ENCODE measurements at regions not wholly inside any gene's neighbourhood (a gene's known extent, or its start where the extent isn't known, plus 50 kb on each side); places are given as distances from the start of the nearest gene placed in this dataset.
A peak's percentile ranks its signal among the peaks of the same experiment; 100 is the strongest.

GRCh38 chr3:168859143-168859542, 763.4 kb upstream of the GOLIM4 start (continued):
- no peak for TF ChIP-seq BCLAF1 (IDR thresholded peaks at IDR 0.05)
- no peak for TF ChIP-seq ZNF672 (CRISPR knock-in tag; IDR thresholded peaks at IDR 0.05)
- TF ChIP-seq RORA (CRISPR knock-in tag; IDR thresholded peaks at IDR 0.05): no peak
- TF ChIP-seq MYNN (CRISPR knock-in tag; IDR thresholded peaks at IDR 0.05; ENCODE audit: low read depth): no peak
- TF ChIP-seq PAWR (CRISPR knock-in tag; IDR thresholded peaks at IDR 0.05; ENCODE audit: borderline replicate concordance): no peak
- TF ChIP-seq ZC3H4 (CRISPR knock-in tag; IDR thresholded peaks at IDR 0.05; ENCODE audit: borderline replicate concordance): no peak
- no peak for TF ChIP-seq ZFP82 (CRISPR knock-in tag; IDR thresholded peaks at IDR 0.05; ENCODE audit: borderline replicate concordance)
- TF ChIP-seq REPIN1 (CRISPR knock-in tag; IDR thresholded peaks at IDR 0.05; ENCODE audit: borderline replicate concordance, low read depth): no peak
- 0 out of 2 replicates have a peak, but pooled peaks have one; percentile 42 for TF ChIP-seq ZNF670 (CRISPR knock-in tag; IDR thresholded peaks at IDR 0.05; ENCODE audit: borderline replicate concordance)
- no peak for TF ChIP-seq NR3C1 (CRISPR knock-in tag; IDR thresholded peaks at IDR 0.05)
- TF ChIP-seq ZKSCAN5 (CRISPR knock-in tag; IDR thresholded peaks at IDR 0.05): no peak
- TF ChIP-seq TBP (CRISPR knock-in tag; IDR thresholded peaks at IDR 0.05): no peak
- no peak for TF ChIP-seq ZSCAN12 (CRISPR knock-in tag; IDR thresholded peaks at IDR 0.05)
- peak; percentile 80 for TF ChIP-seq CREM (IDR thresholded peaks at IDR 0.05)
- TF ChIP-seq CREM (CRISPR knock-in tag; IDR thresholded peaks at IDR 0.05): no peak
- no peak for TF ChIP-seq ZNF30 (CRISPR knock-in tag; IDR thresholded peaks at IDR 0.05)
- TF ChIP-seq NCOA2 (CRISPR knock-in tag; IDR thresholded peaks at IDR 0.05): peak; percentile 96
- TF ChIP-seq ZNF484 (CRISPR knock-in tag; IDR thresholded peaks at IDR 0.05; ENCODE audit: borderline replicate concordance, low read depth): no peak
- TF ChIP-seq SAFB2 (CRISPR knock-in tag; IDR thresholded peaks at IDR 0.05; ENCODE audit: borderline replicate concordance, low read depth): no peak
- TF ChIP-seq LRRFIP1 (CRISPR knock-in tag; conservative IDR thresholded peaks at IDR 0.05): no peak
- no peak for TF ChIP-seq GRHL1 (CRISPR knock-in tag; conservative IDR thresholded peaks at IDR 0.05)
- TF ChIP-seq GFI1 (CRISPR knock-in tag; IDR thresholded peaks at IDR 0.05; ENCODE audit: borderline replicate concordance): 0 out of 2 replicates have a peak, but pooled peaks have one; percentile 42
- no peak for TF ChIP-seq PBX2 (CRISPR knock-in tag; IDR thresholded peaks at IDR 0.05)
- TF ChIP-seq NAIF1 (CRISPR knock-in tag; IDR thresholded peaks at IDR 0.05; ENCODE audit: borderline replicate concordance): no peak
